ENCODE measurements at regions not wholly inside any gene's neighbourhood (a gene's known extent, or its start where the extent isn't known, plus 50 kb on each side); places are given as distances from the start of the nearest gene placed in this dataset.
A peak's percentile ranks its signal among the peaks of the same experiment; 100 is the strongest.

GRCh38 chr12:60216226-60216625 lies 620.4 kb downstream of the SLC16A7 start:
- H4K5ac ChIP-seq (ENCODE audit: low read length) = no peak overlapping the region
- no peak overlapping the region for H3K56ac ChIP-seq (ENCODE audit: low read length)
- no peaks in the 10 kb centered on the region for H3K27me3 ChIP-seq (ENCODE audit: insufficient read depth, low read length, poor library complexity)
- no peak overlapping the region for H3K4me2 ChIP-seq (ENCODE audit: low read length)
- no peak overlapping the region for H2BK15ac ChIP-seq (replicated peaks; ENCODE audit: low read depth)
- no peaks in the 10 kb centered on the region for H3K36me3 ChIP-seq (ENCODE audit: control insufficient read depth, insufficient read depth, low read length)
- no peak overlapping the region for H4K8ac ChIP-seq (ENCODE audit: low read depth, low read length)
- H2AK5ac ChIP-seq (ENCODE audit: low read length) = no peak overlapping the region
- H2BK120ac ChIP-seq (ENCODE audit: low read depth, low read length) = no peak overlapping the region
- no peaks in the 10 kb centered on the region for H3K4me1 ChIP-seq (ENCODE audit: control insufficient read depth, low read depth, low read length)
- H3K23ac ChIP-seq (ENCODE audit: low read length) = no peak overlapping the region
- no peak overlapping the region for H3K27ac ChIP-seq (ENCODE audit: low read depth, low read length)
- WGBS (ENCODE audit: extremely low coverage, insufficient coverage, low lambda C conversion rate) = 100% methylated on average over 1 of the region's 5 CpGs
- no peak overlapping the region for H3K18ac ChIP-seq (ENCODE audit: low read length)
- no peaks in the 10 kb centered on the region for H3K79me2 ChIP-seq (ENCODE audit: control insufficient read depth, insufficient read depth, low read length)
- no peak overlapping the region for H3K4me3 ChIP-seq (ENCODE audit: low read length)
- no peak overlapping the region for H2BK5ac ChIP-seq (ENCODE audit: low read length)
- H3K79me1 ChIP-seq (ENCODE audit: low read length) = no peaks in the 10 kb centered on the region
- no peak overlapping the region for H3K9ac ChIP-seq (ENCODE audit: low read length)
- DNase-seq = no peak
- H3K4ac ChIP-seq (ENCODE audit: low read depth, low read length) = no peak overlapping the region

GRCh38 chr12:60223242-60223641 lies 627.4 kb downstream of the SLC16A7 start:
- no peaks in the 10 kb centered on the region for H3K79me2 ChIP-seq (ENCODE audit: control insufficient read depth, insufficient read depth, low read length)
- no peak overlapping the region for H3K4me2 ChIP-seq (ENCODE audit: low read length)
- no peak overlapping the region for H3K56ac ChIP-seq (ENCODE audit: low read length)
- no peaks in the 10 kb centered on the region for H3K36me3 ChIP-seq (ENCODE audit: control insufficient read depth, insufficient read depth, low read length)
- H3K27me3 ChIP-seq (ENCODE audit: insufficient read depth, low read length, poor library complexity) = no peaks in the 10 kb centered on the region
- H3K23ac ChIP-seq (ENCODE audit: low read length) = no peak overlapping the region
- no peak overlapping the region for H4K5ac ChIP-seq (ENCODE audit: low read length)
- no peak overlapping the region for H2BK15ac ChIP-seq (replicated peaks; ENCODE audit: low read depth)
- no peaks in the 10 kb centered on the region for H3K79me1 ChIP-seq (ENCODE audit: low read length)
- no peak overlapping the region for H3K4ac ChIP-seq (ENCODE audit: low read depth, low read length)
- H3K18ac ChIP-seq (ENCODE audit: low read length) = no peak overlapping the region
- DNase-seq = no peak
- H2BK120ac ChIP-seq (ENCODE audit: low read depth, low read length) = no peak overlapping the region
- no peak overlapping the region for H3K4me3 ChIP-seq (ENCODE audit: low read length)
- no peak overlapping the region for H3K9ac ChIP-seq (ENCODE audit: low read length)
- no peak overlapping the region for H3K27ac ChIP-seq (ENCODE audit: low read depth, low read length)
- H2BK5ac ChIP-seq (ENCODE audit: low read length) = no peak overlapping the region
- H4K8ac ChIP-seq (ENCODE audit: low read depth, low read length) = no peak overlapping the region
- H2AK5ac ChIP-seq (ENCODE audit: low read length) = no peak overlapping the region
- WGBS (ENCODE audit: extremely low coverage, insufficient coverage, low lambda C conversion rate) = no CpG with 5 or more reads among the region's 4 CpGs
- no peaks in the 10 kb centered on the region for H3K4me1 ChIP-seq (ENCODE audit: control insufficient read depth, low read depth, low read length)

GRCh38 chr12:60225216-60226000 lies 629.6 kb downstream of the SLC16A7 start:
- Histone ChIP-seq H3K4ac (ENCODE audit: low read depth, low read length) (no peak overlapping the region), H3K79me1 (ENCODE audit: low read length) (no peaks in the 10 kb centered on the region), H4K8ac (ENCODE audit: low read depth, low read length) (no peak overlapping the region), H3K27ac (ENCODE audit: low read depth, low read length) (no peak overlapping the region), H3K18ac (ENCODE audit: low read length) (no peak overlapping the region), H3K27me3 (ENCODE audit: insufficient read depth, low read length, poor library complexity) (no peaks in the 10 kb centered on the region), H3K4me2 (ENCODE audit: low read length) (no peak overlapping the region), H2AK5ac (ENCODE audit: low read length) (no peak overlapping the region), H3K36me3 (ENCODE audit: control insufficient read depth, insufficient read depth, low read length) (no peaks in the 10 kb centered on the region), H3K23ac (ENCODE audit: low read length) (no peak overlapping the region), H3K4me3 (ENCODE audit: low read length) (no peak overlapping the region), H2BK120ac (ENCODE audit: low read depth, low read length) (no peak overlapping the region), H2BK15ac (replicated peaks; ENCODE audit: low read depth) (no peak overlapping the region), H3K9ac (ENCODE audit: low read length) (no peak overlapping the region), H4K5ac (ENCODE audit: low read length) (no peak overlapping the region), H3K56ac (ENCODE audit: low read length) (no peak overlapping the region), H3K79me2 (ENCODE audit: control insufficient read depth, insufficient read depth, low read length) (no peaks in the 10 kb centered on the region), H3K4me1 (ENCODE audit: control insufficient read depth, low read depth, low read length) (no peaks in the 10 kb centered on the region), H2BK5ac (ENCODE audit: low read length) (no peak overlapping the region)
- no peak for DNase-seq
- no CpG with 5 or more reads among the region's 11 CpGs for WGBS (ENCODE audit: extremely low coverage, insufficient coverage, low lambda C conversion rate)

GRCh38 chr12:60227916-60228315 lies 632.1 kb downstream of the SLC16A7 start:
- Histone ChIP-seq H3K18ac (ENCODE audit: low read length) (no peak overlapping the region), H3K79me1 (ENCODE audit: low read length) (no peaks in the 10 kb centered on the region), H3K4me1 (ENCODE audit: control insufficient read depth, low read depth, low read length) (no peaks in the 10 kb centered on the region), H3K27ac (ENCODE audit: low read depth, low read length) (no peak overlapping the region), H3K79me2 (ENCODE audit: control insufficient read depth, insufficient read depth, low read length) (no peaks in the 10 kb centered on the region), H3K27me3 (ENCODE audit: insufficient read depth, low read length, poor library complexity) (no peaks in the 10 kb centered on the region), H2BK5ac (ENCODE audit: low read length) (no peak overlapping the region), H3K36me3 (ENCODE audit: control insufficient read depth, insufficient read depth, low read length) (no peaks in the 10 kb centered on the region), H3K23ac (ENCODE audit: low read length) (no peak overlapping the region), H4K8ac (ENCODE audit: low read depth, low read length) (no peak overlapping the region), H3K9ac (ENCODE audit: low read length) (no peak overlapping the region), H3K56ac (ENCODE audit: low read length) (no peak overlapping the region), H3K4ac (ENCODE audit: low read depth, low read length) (no peak overlapping the region), H3K4me2 (ENCODE audit: low read length) (no peak overlapping the region), H4K5ac (ENCODE audit: low read length) (no peak overlapping the region), H2AK5ac (ENCODE audit: low read length) (no peak overlapping the region), H2BK15ac (replicated peaks; ENCODE audit: low read depth) (no peak overlapping the region), H3K4me3 (ENCODE audit: low read length) (no peak overlapping the region), H2BK120ac (ENCODE audit: low read depth, low read length) (no peak overlapping the region)
- no peak for DNase-seq
- WGBS (ENCODE audit: extremely low coverage, insufficient coverage, low lambda C conversion rate) = no CpG with 5 or more reads among the region's 2 CpGs

- no peak overlapping the region for H3K56ac ChIP-seq (ENCODE audit: low read length)
- H3K4ac ChIP-seq (ENCODE audit: low read depth, low read length) = no peak overlapping the region
- no CpG with 5 or more reads among the region's 4 CpGs for WGBS (ENCODE audit: extremely low coverage, insufficient coverage, low lambda C conversion rate)
- H3K4me1 ChIP-seq (ENCODE audit: control insufficient read depth, low read depth, low read length) = no peaks in the 10 kb centered on the region
- H2AK5ac ChIP-seq (ENCODE audit: low read length) = no peak overlapping the region
- no peak overlapping the region for H3K18ac ChIP-seq (ENCODE audit: low read length)
- no peak overlapping the region for H2BK15ac ChIP-seq (replicated peaks; ENCODE audit: low read depth)
- H2BK5ac ChIP-seq (ENCODE audit: low read length) = no peak overlapping the region
- DNase-seq = no peak
- no peak overlapping the region for H3K4me3 ChIP-seq (ENCODE audit: low read length)
- H3K36me3 ChIP-seq (ENCODE audit: control insufficient read depth, insufficient read depth, low read length) = no peaks in the 10 kb centered on the region
- H3K27me3 ChIP-seq (ENCODE audit: insufficient read depth, low read length, poor library complexity) = no peaks in the 10 kb centered on the region
- no peaks in the 10 kb centered on the region for H3K79me2 ChIP-seq (ENCODE audit: control insufficient read depth, insufficient read depth, low read length)
- no peaks in the 10 kb centered on the region for H3K79me1 ChIP-seq (ENCODE audit: low read length)
- no peak overlapping the region for H3K27ac ChIP-seq (ENCODE audit: low read depth, low read length)
- H4K8ac ChIP-seq (ENCODE audit: low read depth, low read length) = no peak overlapping the region
- no peak overlapping the region for H3K4me2 ChIP-seq (ENCODE audit: low read length)
- H3K23ac ChIP-seq (ENCODE audit: low read length) = no peak overlapping the region
- no peak overlapping the region for H2BK120ac ChIP-seq (ENCODE audit: low read depth, low read length)
- no peak overlapping the region for H4K5ac ChIP-seq (ENCODE audit: low read length)
- H3K9ac ChIP-seq (ENCODE audit: low read length) = no peak overlapping the region
These were observed 634.2 kb downstream of the SLC16A7 start for GRCh38 chr12:60230056-60230455.

- Histone ChIP-seq H3K4me3 (ENCODE audit: low read length) (no peak overlapping the region), H3K79me2 (ENCODE audit: control insufficient read depth, insufficient read depth, low read length) (no peaks in the 10 kb centered on the region), H2BK15ac (replicated peaks; ENCODE audit: low read depth) (no peak overlapping the region), H2AK5ac (ENCODE audit: low read length) (no peak overlapping the region), H3K4ac (ENCODE audit: low read depth, low read length) (no peak overlapping the region), H4K5ac (ENCODE audit: low read length) (no peak overlapping the region), H3K79me1 (ENCODE audit: low read length) (no peaks in the 10 kb centered on the region), H2BK5ac (ENCODE audit: low read length) (no peak overlapping the region), H3K27ac (ENCODE audit: low read depth, low read length) (no peak overlapping the region), H3K9ac (ENCODE audit: low read length) (no peak overlapping the region), H3K18ac (ENCODE audit: low read length) (no peak overlapping the region), H3K36me3 (ENCODE audit: control insufficient read depth, insufficient read depth, low read length) (no peaks in the 10 kb centered on the region), H3K56ac (ENCODE audit: low read length) (no peak overlapping the region), H3K23ac (ENCODE audit: low read length) (no peak overlapping the region), H4K8ac (ENCODE audit: low read depth, low read length) (no peak overlapping the region), H3K4me1 (ENCODE audit: control insufficient read depth, low read depth, low read length) (no peaks in the 10 kb centered on the region), H3K4me2 (ENCODE audit: low read length) (no peak overlapping the region), H3K27me3 (ENCODE audit: insufficient read depth, low read length, poor library complexity) (no peaks in the 10 kb centered on the region), H2BK120ac (ENCODE audit: low read depth, low read length) (no peak overlapping the region)
- DNase-seq = peak; percentile 43
- WGBS (ENCODE audit: extremely low coverage, insufficient coverage, low lambda C conversion rate) = no CpG with 5 or more reads among the region's 3 CpGs
These were observed 635.5 kb downstream of the SLC16A7 start for GRCh38 chr12:60231303-60231702.
